ENCODE measurements at regions not wholly inside any gene's neighbourhood (a gene's known extent, or its start where the extent isn't known, plus 50 kb on each side); places are given as distances from the start of the nearest gene placed in this dataset.

GRCh38 chr12:126557659-126558058 is 1492.4 kb downstream of the AACS start:
- no peak for FAIRE-seq

GRCh38 chr12:126558219-126558618 is 1493.0 kb downstream of the AACS start:
- no peak for FAIRE-seq

- FAIRE-seq, result no peak
Measured at GRCh38 chr12:126558810-126559209, 1493.6 kb downstream of the AACS start.

- no peak for FAIRE-seq
Measured at GRCh38 chr12:126567016-126567415, 1501.8 kb downstream of the AACS start.

GRCh38 chr12:126569706-126570105 is 1504.5 kb downstream of the AACS start:
- no peak for FAIRE-seq

- FAIRE-seq, result no peak
Measured at GRCh38 chr12:126570566-126570965, 1505.3 kb downstream of the AACS start.

GRCh38 chr12:126572170-126572569 is 1506.9 kb downstream of the AACS start:
- FAIRE-seq, result no peak

GRCh38 chr12:126581655-126582054 is 1516.4 kb downstream of the AACS start:
- FAIRE-seq, result peak; percentile 36

- no peak for FAIRE-seq
Measured at GRCh38 chr12:126582231-126582630, 1517.0 kb downstream of the AACS start.

GRCh38 chr12:126588586-126589249 is 1523.5 kb downstream of the AACS start:
- FAIRE-seq, result no peak

GRCh38 chr12:126591533-126591932 is 1526.3 kb downstream of the AACS start:
- FAIRE-seq, result no peak

GRCh38 chr12:126601184-126602170 is 1536.2 kb downstream of the AACS start:
- no peak for FAIRE-seq

- no peak for FAIRE-seq
Measured at GRCh38 chr12:126602612-126603011, 1537.4 kb downstream of the AACS start.

- no peak for FAIRE-seq
Measured at GRCh38 chr12:126607157-126607556, 1541.9 kb downstream of the AACS start.

- no peak for FAIRE-seq
Measured at GRCh38 chr12:126607867-126608266, 1542.6 kb downstream of the AACS start.

- FAIRE-seq, result no peak
Measured at GRCh38 chr12:126608607-126609175, 1543.5 kb downstream of the AACS start.

- no peak for FAIRE-seq
Measured at GRCh38 chr12:126616441-126616840, 1551.2 kb downstream of the AACS start.

- FAIRE-seq, result no peak
Measured at GRCh38 chr12:126617312-126617711, 1552.1 kb downstream of the AACS start.

GRCh38 chr12:126627596-126627995 is 1562.4 kb downstream of the AACS start:
- FAIRE-seq, result no peak

GRCh38 chr12:126636821-126637220 is 1571.6 kb downstream of the AACS start:
- FAIRE-seq, result no peak

- FAIRE-seq, result no peak
Measured at GRCh38 chr12:126644236-126645020, 1579.2 kb downstream of the AACS start.

- FAIRE-seq, result no peak
Measured at GRCh38 chr12:126648074-126648473, 1582.8 kb downstream of the AACS start.

- FAIRE-seq, result no peak
Measured at GRCh38 chr12:126651133-126651532, 1585.9 kb downstream of the AACS start.
